HG03139 (cell line): ENCODE measurements at regions not wholly inside any gene's neighbourhood (a gene's known extent, or its start where the extent isn't known, plus 50 kb on each side); places are given as distances from the start of the nearest gene placed in this dataset.

Source experiments
- ATAC-seq: cut with Tn5 transposase; IDR thresholded peaks from one replicate; pipeline ENCODE4 v1.9.1; 2021; ENCODE audit not compliant: unreplicated experiment

- ATAC-seq, result peak; percentile 96
Measured at GRCh38 chr3:18127174-18127858, 297.8 kb downstream of the SATB1 start.

GRCh38 chr3:18126772-18127171 is 298.4 kb downstream of the SATB1 start:
- ATAC-seq, result no peak

GRCh38 chr3:18124501-18124900 is 300.6 kb downstream of the SATB1 start:
- no peak for ATAC-seq

- ATAC-seq, result no peak
Measured at GRCh38 chr3:18122264-18122663, 302.9 kb downstream of the SATB1 start.

- ATAC-seq, result no peak
Measured at GRCh38 chr3:18121020-18121419, 304.1 kb downstream of the SATB1 start.

GRCh38 chr3:18119866-18120265 is 305.3 kb downstream of the SATB1 start:
- ATAC-seq, result no peak

GRCh38 chr3:18114894-18115293 is 310.2 kb downstream of the SATB1 start:
- no peak for ATAC-seq

- no peak for ATAC-seq
Measured at GRCh38 chr3:18113417-18113816, 311.7 kb downstream of the SATB1 start.

- ATAC-seq, result no peak
Measured at GRCh38 chr3:18112674-18113375, 312.3 kb downstream of the SATB1 start.

- peak; percentile 88 for ATAC-seq
Measured at GRCh38 chr3:18111796-18112232, 313.3 kb downstream of the SATB1 start.

GRCh38 chr3:18103591-18103990 is 321.5 kb downstream of the SATB1 start:
- no peak for ATAC-seq

GRCh38 chr3:18100121-18100520 is 325.0 kb downstream of the SATB1 start:
- no peak for ATAC-seq

GRCh38 chr3:18099611-18100010 is 325.5 kb downstream of the SATB1 start:
- ATAC-seq, result no peak

- no peak for ATAC-seq
Measured at GRCh38 chr3:18098960-18099587, 326.1 kb downstream of the SATB1 start.

GRCh38 chr3:18097989-18098388 is 327.1 kb downstream of the SATB1 start:
- ATAC-seq, result no peak

- ATAC-seq, result no peak
Measured at GRCh38 chr3:18097473-18097872, 327.7 kb downstream of the SATB1 start.

GRCh38 chr3:18092726-18093125 is 332.4 kb downstream of the SATB1 start:
- ATAC-seq, result no peak

GRCh38 chr3:18090377-18090776 is 334.8 kb downstream of the SATB1 start:
- no peak for ATAC-seq

GRCh38 chr3:18087988-18088387 is 337.2 kb downstream of the SATB1 start:
- ATAC-seq, result no peak

GRCh38 chr3:18086760-18087159 is 338.4 kb downstream of the SATB1 start:
- ATAC-seq, result no peak

GRCh38 chr3:18086078-18086477 is 339.1 kb downstream of the SATB1 start:
- ATAC-seq, result no peak

- no peak for ATAC-seq
Measured at GRCh38 chr3:18085429-18085828, 339.7 kb downstream of the SATB1 start.
